ENCODE measurements at regions not wholly inside any gene's neighbourhood (a gene's known extent, or its start where the extent isn't known, plus 50 kb on each side); places are given as distances from the start of the nearest gene placed in this dataset.

- no peak for TF ChIP-seq CTCF (conservative IDR thresholded peaks at IDR 0.05 in 1 of 2, IDR thresholded peaks at IDR 0.05 in 1 of 2; ENCODE audit: extremely low read depth in 1 of 2, insufficient read depth in 1 of 2, low read depth in 1 of 2, low read length in 2 of 2)
- no peak for TF ChIP-seq EZH2 (IDR thresholded peaks at IDR 0.05; ENCODE audit: borderline replicate concordance, low read length)
Measured at GRCh38 chr14:30820674-30821073, 53.7 kb upstream of the COCH start.
